ENCODE measurements at regions not wholly inside any gene's neighbourhood (a gene's known extent, or its start where the extent isn't known, plus 50 kb on each side); places are given as distances from the start of the nearest gene placed in this dataset.

- TF ChIP-seq CTCF (conservative IDR thresholded peaks at IDR 0.05; ENCODE audit: low read depth, low read length): no peak
- H3K4me3 ChIP-seq (ENCODE audit: low read length): no peak overlapping the region
- no peak for DNase-seq (ENCODE audit: low read depth)
Observed at GRCh38 chr19:46958532-46958931, 61.1 kb upstream of the NPAS1 start.

GRCh38 chr19:46959894-46960556 is 59.6 kb upstream of the NPAS1 start:
- DNase-seq (ENCODE audit: low read depth): no peak
- TF ChIP-seq CTCF (conservative IDR thresholded peaks at IDR 0.05; ENCODE audit: low read depth, low read length): no peak
- H3K4me3 ChIP-seq (ENCODE audit: low read length): no peak overlapping the region

- DNase-seq (ENCODE audit: low read depth): no peak
- no peak overlapping the region for H3K4me3 ChIP-seq (ENCODE audit: low read length)
- no peak for TF ChIP-seq CTCF (conservative IDR thresholded peaks at IDR 0.05; ENCODE audit: low read depth, low read length)
Observed at GRCh38 chr19:46962030-46962570, 57.5 kb upstream of the NPAS1 start.

GRCh38 chr19:46963093-46963734 is 56.4 kb upstream of the NPAS1 start:
- no peak for DNase-seq (ENCODE audit: low read depth)
- H3K4me3 ChIP-seq (ENCODE audit: low read length): no peak overlapping the region
- no peak for TF ChIP-seq CTCF (conservative IDR thresholded peaks at IDR 0.05; ENCODE audit: low read depth, low read length)

GRCh38 chr19:46967578-46968032 is 52.0 kb upstream of the NPAS1 start:
- no peak overlapping the region for H3K4me3 ChIP-seq (ENCODE audit: low read length)
- TF ChIP-seq CTCF (conservative IDR thresholded peaks at IDR 0.05; ENCODE audit: low read depth, low read length): no peak
- DNase-seq (ENCODE audit: low read depth): no peak

Measured in retinal pigment epithelial cell (primary cell).